Fibroblast of skin of right quadriceps (primary cell): ENCODE measurements at regions not wholly inside any gene's neighbourhood (a gene's known extent, or its start where the extent isn't known, plus 50 kb on each side); places are given as distances from the start of the nearest gene placed in this dataset.

Experiments used
- DNase-seq: peaks from one replicate; pipeline ENCODE4 v3.0.0-alpha.2; 2013

- peak; percentile 55 for DNase-seq
Measured at GRCh38 chr5:167678481-167678880, 613.0 kb upstream of the WWC1 start.

- peak; percentile 39 for DNase-seq
Measured at GRCh38 chr5:167684251-167684650, 607.2 kb upstream of the WWC1 start.

- DNase-seq, result peak; percentile 72
Measured at GRCh38 chr5:167688341-167689130, 602.9 kb upstream of the WWC1 start.

- DNase-seq, result peak; percentile 40
Measured at GRCh38 chr5:167694325-167695147, 596.9 kb upstream of the WWC1 start.

- DNase-seq, result no peak
Measured at GRCh38 chr5:167696558-167697314, 594.7 kb upstream of the WWC1 start.

- peak; percentile 100 for DNase-seq
Measured at GRCh38 chr5:167699432-167699831, 592.0 kb upstream of the WWC1 start.

- DNase-seq, result peak; percentile 53
Measured at GRCh38 chr5:167701051-167701450, 590.4 kb upstream of the WWC1 start.

- DNase-seq, result no peak
Measured at GRCh38 chr5:167702014-167702413, 589.4 kb upstream of the WWC1 start.

GRCh38 chr5:167708449-167708848, 583.0 kb upstream of the WWC1 start:
- no peak for DNase-seq

- no peak for DNase-seq
Measured at GRCh38 chr5:167709625-167710024, 581.8 kb upstream of the WWC1 start.

- peak; percentile 65 for DNase-seq
Measured at GRCh38 chr5:167710444-167711073, 580.9 kb upstream of the WWC1 start.

- DNase-seq, result no peak
Measured at GRCh38 chr5:167712986-167713585, 578.4 kb upstream of the WWC1 start.

GRCh38 chr5:167713896-167714295, 577.5 kb upstream of the WWC1 start:
- DNase-seq, result no peak

- DNase-seq, result peak; percentile 95
Measured at GRCh38 chr5:167716126-167716775, 575.2 kb upstream of the WWC1 start.

GRCh38 chr5:167720259-167720658, 571.2 kb upstream of the WWC1 start:
- DNase-seq, result peak; percentile 65

GRCh38 chr5:167720676-167721260, 570.7 kb upstream of the WWC1 start:
- DNase-seq, result peak; percentile 87

- no peak for DNase-seq
Measured at GRCh38 chr5:167721926-167722440, 569.5 kb upstream of the WWC1 start.

- DNase-seq, result peak; percentile 87
Measured at GRCh38 chr5:167723254-167723871, 568.1 kb upstream of the WWC1 start.

- DNase-seq, result peak; percentile 79
Measured at GRCh38 chr5:167725264-167725663, 566.2 kb upstream of the WWC1 start.

- no peak for DNase-seq
Measured at GRCh38 chr5:167725741-167726140, 565.7 kb upstream of the WWC1 start.

- peak; percentile 75 for DNase-seq
Measured at GRCh38 chr5:167726642-167727041, 564.8 kb upstream of the WWC1 start.
